ENCODE measurements at regions not wholly inside any gene's neighbourhood (a gene's known extent, or its start where the extent isn't known, plus 50 kb on each side); places are given as distances from the start of the nearest gene placed in this dataset.

DNA sequence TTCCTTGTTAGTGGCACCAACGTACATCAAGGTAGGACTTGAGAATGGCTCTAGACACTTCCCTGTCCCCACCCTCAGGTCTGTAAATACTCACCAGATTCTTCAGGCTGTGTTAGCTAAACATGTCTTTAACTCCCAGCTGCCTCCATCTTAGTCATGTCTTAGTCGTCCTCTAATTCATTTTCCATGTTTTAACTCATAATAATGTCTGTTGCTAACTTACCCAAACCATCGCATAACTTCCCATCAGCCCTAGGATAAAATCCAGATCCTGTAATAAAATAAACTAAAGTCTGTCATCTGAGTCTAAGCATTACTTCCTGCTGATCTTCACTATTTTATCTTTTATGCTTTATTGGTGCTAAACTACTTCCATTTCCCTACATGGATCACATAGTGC, 600.0 kb upstream of the CELF2 start:
- no peak overlapping the region for H3K4me3 ChIP-seq (replicated peaks in 1 of 2; ENCODE audit: low read depth in 2 of 2, low read length in 2 of 2)
- TF ChIP-seq, protein P1, sequence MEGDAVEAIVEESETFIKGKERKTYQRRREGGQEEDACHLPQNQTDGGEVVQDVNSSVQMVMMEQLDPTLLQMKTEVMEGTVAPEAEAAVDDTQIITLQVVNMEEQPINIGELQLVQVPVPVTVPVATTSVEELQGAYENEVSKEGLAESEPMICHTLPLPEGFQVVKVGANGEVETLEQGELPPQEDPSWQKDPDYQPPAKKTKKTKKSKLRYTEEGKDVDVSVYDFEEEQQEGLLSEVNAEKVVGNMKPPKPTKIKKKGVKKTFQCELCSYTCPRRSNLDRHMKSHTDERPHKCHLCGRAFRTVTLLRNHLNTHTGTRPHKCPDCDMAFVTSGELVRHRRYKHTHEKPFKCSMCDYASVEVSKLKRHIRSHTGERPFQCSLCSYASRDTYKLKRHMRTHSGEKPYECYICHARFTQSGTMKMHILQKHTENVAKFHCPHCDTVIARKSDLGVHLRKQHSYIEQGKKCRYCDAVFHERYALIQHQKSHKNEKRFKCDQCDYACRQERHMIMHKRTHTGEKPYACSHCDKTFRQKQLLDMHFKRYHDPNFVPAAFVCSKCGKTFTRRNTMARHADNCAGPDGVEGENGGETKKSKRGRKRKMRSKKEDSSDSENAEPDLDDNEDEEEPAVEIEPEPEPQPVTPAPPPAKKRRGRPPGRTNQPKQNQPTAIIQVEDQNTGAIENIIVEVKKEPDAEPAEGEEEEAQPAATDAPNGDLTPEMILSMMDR (IDR thresholded peaks at IDR 0.05; ENCODE audit: low read depth, low read length), result no peak
- no peak for DNase-seq (ENCODE audit: low read depth in 2 of 2)

DNA sequence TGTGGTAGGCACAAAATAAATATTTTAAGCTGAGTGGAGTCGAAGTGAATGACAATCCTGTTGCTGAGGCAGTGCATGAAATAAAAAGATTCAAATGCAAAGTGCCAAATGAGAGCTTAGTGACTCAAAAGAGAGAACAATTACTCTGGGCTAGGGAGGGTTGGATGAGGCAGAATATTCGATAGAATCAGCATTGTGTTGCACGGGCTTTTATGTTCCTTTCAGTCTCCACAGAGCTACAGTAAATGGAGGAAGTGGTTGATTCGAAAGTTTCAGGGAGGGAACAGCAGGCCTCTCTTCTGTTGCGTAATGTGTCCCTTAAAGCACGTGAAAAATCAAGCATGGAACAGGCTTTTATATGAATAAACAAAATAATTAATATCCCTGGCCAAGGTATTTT, 599.3 kb upstream of the CELF2 start:
- TF ChIP-seq, protein P1 (IDR thresholded peaks at IDR 0.05; ENCODE audit: low read depth, low read length), result no peak
- no peak overlapping the region for H3K4me3 ChIP-seq (replicated peaks in 1 of 2; ENCODE audit: low read depth in 2 of 2, low read length in 2 of 2)
- no peak for DNase-seq (ENCODE audit: low read depth in 2 of 2)

DNA sequence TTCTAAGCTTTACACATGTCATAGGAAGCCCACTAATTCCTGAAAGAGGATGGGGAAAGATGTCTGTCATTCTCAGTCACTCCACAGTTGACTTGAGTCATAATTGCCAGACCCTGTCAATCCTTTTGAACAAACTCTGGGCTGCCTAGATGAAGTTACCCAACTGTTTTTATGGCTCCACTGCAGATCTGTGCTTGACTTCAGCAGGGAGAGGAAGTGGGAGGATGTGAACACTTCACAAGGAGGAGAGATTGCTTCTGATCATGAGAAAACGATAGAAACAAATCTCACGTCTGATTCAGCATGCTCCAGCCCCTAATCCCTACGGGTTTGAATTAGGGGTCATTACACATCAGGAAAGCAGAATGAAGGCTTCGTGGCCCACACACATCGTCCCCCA, 596.6 kb upstream of the CELF2 start:
- no peak overlapping the region for H3K4me3 ChIP-seq (replicated peaks in 1 of 2; ENCODE audit: low read depth in 2 of 2, low read length in 2 of 2)
- TF ChIP-seq, protein P1 (IDR thresholded peaks at IDR 0.05; ENCODE audit: low read depth, low read length), result no peak
- DNase-seq (ENCODE audit: low read depth in 2 of 2), result no peak

DNA sequence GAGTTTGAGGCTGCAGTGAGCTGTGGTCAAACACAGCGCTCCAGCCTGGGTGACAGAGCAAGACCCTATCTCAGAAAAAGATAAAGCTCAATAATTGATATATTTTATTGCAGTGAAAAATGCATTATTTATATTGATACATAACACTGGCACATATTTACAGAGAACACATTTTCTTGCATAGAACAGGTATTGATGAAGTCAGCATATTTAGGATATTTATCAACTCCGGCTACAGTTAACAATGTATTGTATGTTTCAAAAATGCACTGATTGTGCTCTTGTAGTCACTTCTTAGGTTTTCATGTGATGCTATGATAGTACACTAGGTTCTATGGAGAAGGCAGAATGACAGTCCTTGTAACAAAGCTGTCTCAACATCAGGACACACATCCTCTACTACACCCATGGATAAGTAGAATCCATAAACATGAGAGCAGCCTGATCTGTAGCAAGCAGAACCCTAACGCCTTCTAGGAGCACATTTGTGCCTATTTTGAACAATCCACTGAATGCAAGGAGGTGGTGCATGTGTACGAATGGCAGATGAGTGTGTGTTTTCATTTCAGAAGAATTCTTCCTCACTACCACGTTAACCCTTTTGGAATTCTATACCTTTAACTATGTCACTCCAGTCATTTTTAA, 586.1 kb upstream of the CELF2 start:
- no peak overlapping the region for H3K4me3 ChIP-seq (replicated peaks in 1 of 2; ENCODE audit: low read depth in 2 of 2, low read length in 2 of 2)
- TF ChIP-seq, protein P1 (IDR thresholded peaks at IDR 0.05; ENCODE audit: low read depth, low read length), result no peak
- DNase-seq (ENCODE audit: low read depth in 2 of 2), result no peak

DNA sequence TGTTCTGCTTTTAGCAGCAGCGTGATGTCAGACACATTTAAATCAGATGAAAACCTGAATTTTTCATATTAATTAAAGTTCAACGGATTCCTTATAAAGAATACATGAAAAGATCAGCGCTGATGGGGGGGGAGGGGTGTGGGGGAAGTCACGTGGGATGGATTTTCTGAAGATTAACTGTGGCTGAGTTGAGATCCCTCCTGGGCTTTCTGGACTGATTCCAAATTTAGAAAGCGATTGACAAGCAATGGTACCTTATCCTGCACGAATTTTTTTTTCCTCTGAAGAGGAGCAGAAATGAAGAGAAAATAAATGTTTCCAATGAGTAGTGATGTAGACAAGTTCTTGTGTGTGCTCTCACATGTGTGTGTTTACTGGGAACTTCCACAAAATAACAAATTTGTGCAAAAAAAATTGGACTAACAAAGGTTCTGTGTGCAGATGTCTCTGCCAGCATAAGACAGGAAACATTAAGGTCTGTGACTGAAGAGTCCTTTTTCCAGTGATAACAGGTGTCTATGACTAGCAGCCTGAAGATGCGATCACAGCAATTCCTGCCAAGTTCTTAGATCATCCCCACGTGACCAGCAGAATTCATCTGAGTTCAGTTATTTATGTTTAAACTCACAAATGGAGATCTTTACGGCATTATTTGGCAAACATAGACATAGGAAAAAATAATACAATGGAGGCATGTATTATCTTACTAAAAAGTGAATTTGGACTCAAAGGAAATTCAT, 585.2 kb upstream of the CELF2 start:
- TF ChIP-seq, protein P1 (IDR thresholded peaks at IDR 0.05; ENCODE audit: low read depth, low read length), result no peak
- DNase-seq (ENCODE audit: low read depth in 2 of 2), result peak in 1 of 2 donors; percentile 2
- H3K4me3 ChIP-seq (replicated peaks in 1 of 2; ENCODE audit: low read depth in 2 of 2, low read length in 2 of 2), result no peak overlapping the region

DNA sequence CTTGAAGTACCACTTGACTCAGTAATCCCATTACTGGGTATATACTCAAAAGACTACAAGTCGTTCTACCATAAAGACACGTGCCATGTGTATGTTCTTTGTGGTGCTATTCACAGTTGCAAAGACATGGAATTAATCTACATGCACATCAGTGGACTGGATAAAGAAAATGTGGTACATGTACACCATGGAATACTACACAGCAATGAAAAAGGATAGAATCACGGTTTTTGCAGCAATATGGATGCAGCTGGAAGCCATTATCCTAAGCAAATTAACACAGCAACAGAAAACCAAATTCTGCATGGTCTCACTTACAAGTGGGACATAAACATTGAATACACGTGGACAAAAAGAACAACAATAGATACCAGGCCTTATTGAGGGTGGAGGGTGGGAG, 583.4 kb upstream of the CELF2 start:
- no peak overlapping the region for H3K4me3 ChIP-seq (replicated peaks in 1 of 2; ENCODE audit: low read depth in 2 of 2, low read length in 2 of 2)
- TF ChIP-seq, protein P1 (IDR thresholded peaks at IDR 0.05; ENCODE audit: low read depth, low read length), result no peak
- no peak for DNase-seq (ENCODE audit: low read depth in 2 of 2)
